ENCODE measurements at regions not wholly inside any gene's neighbourhood (a gene's known extent, or its start where the extent isn't known, plus 50 kb on each side); places are given as distances from the start of the nearest gene placed in this dataset.

- TF ChIP-seq CTCF (IDR thresholded peaks at IDR 0.05 in 4 of 5, conservative IDR thresholded peaks at IDR 0.05 in 1 of 5): no peak
- no peak for TF ChIP-seq POLR2A (IDR thresholded peaks at IDR 0.05)
- in situ Hi-C loops (cut with MboI; ENCODE audit: low sequenced_read_pairs in 4 of 4) (no loop called here), intact Hi-C loops (cut with DNase I; ENCODE audit: low total_unique reads) (no loop called here)
- H3K4me3 ChIP-seq: no peak overlapping the region
- no peaks in the 10 kb centered on the region for H3K36me3 ChIP-seq
- no peaks in the 10 kb centered on the region for H3K9me3 ChIP-seq
- H3K27ac ChIP-seq: no peak overlapping the region
- peaks cover 0 to 3% (median 0%) of the 10 kb centered on the region in 3 donors for H3K27me3 ChIP-seq
- ATAC-seq: no peak
- no peak for DNase-seq
- H3K4me1 ChIP-seq: no peaks in the 10 kb centered on the region
Measured at GRCh38 chr6:165894171-165894825, 231.3 kb upstream of the PDE10A start.

GRCh38 chr6:165893431-165893830 is 230.4 kb upstream of the PDE10A start:
- DNase-seq: no peak
- ATAC-seq: no peak
- no peak for TF ChIP-seq POLR2A (IDR thresholded peaks at IDR 0.05)
- TF ChIP-seq CTCF (IDR thresholded peaks at IDR 0.05 in 4 of 5, conservative IDR thresholded peaks at IDR 0.05 in 1 of 5): no peak
- Histone ChIP-seq H3K27ac (no peak overlapping the region), H3K27me3 (peaks cover 0 to 3% (median 0%) of the 10 kb centered on the region in 3 donors), H3K9me3 (no peaks in the 10 kb centered on the region), H3K4me1 (no peaks in the 10 kb centered on the region), H3K4me3 (no peak overlapping the region), H3K36me3 (no peaks in the 10 kb centered on the region)
- intact Hi-C loops (cut with DNase I; ENCODE audit: low total_unique reads) (no loop called here), in situ Hi-C loops (cut with MboI; ENCODE audit: low sequenced_read_pairs in 4 of 4) (no loop called here)

GRCh38 chr6:165891320-165891719 is 228.3 kb upstream of the PDE10A start:
- Histone ChIP-seq H3K36me3 (no peaks in the 10 kb centered on the region), H3K27ac (no peak overlapping the region), H3K4me3 (no peak overlapping the region), H3K4me1 (no peaks in the 10 kb centered on the region), H3K9me3 (no peaks in the 10 kb centered on the region), H3K27me3 (peaks cover 0 to 3% (median 0%) of the 10 kb centered on the region in 3 donors)
- ATAC-seq (no peak), DNase-seq (no peak)
- intact Hi-C loops (cut with DNase I; ENCODE audit: low total_unique reads): no loop called here
- no peak for TF ChIP-seq CTCF (IDR thresholded peaks at IDR 0.05 in 4 of 5, conservative IDR thresholded peaks at IDR 0.05 in 1 of 5)
- in situ Hi-C loops (cut with MboI; ENCODE audit: low sequenced_read_pairs in 4 of 4): no loop called here

- Histone ChIP-seq H3K27ac (no peak overlapping the region), H3K36me3 (no peaks in the 10 kb centered on the region), H3K9me3 (no peaks in the 10 kb centered on the region), H3K27me3 (peaks cover 0 to 3% (median 0%) of the 10 kb centered on the region in 3 donors), H3K4me3 (no peak overlapping the region), H3K4me1 (no peaks in the 10 kb centered on the region)
- TF ChIP-seq POLR2A (IDR thresholded peaks at IDR 0.05) (no peak), CTCF (IDR thresholded peaks at IDR 0.05 in 4 of 5, conservative IDR thresholded peaks at IDR 0.05 in 1 of 5) (peak in 1 of 5 experiments; percentile 1)
- intact Hi-C loops (cut with DNase I; ENCODE audit: low total_unique reads) (no loop called here), in situ Hi-C loops (cut with MboI; ENCODE audit: low sequenced_read_pairs in 4 of 4) (no loop called here)
- no peak for ATAC-seq
- no peak for DNase-seq
Measured at GRCh38 chr6:165890404-165890735, 227.3 kb upstream of the PDE10A start.

All from gastrocnemius medialis (tissue), 4 donors.